GM18520 (cell line): ENCODE measurements at regions not wholly inside any gene's neighbourhood (a gene's known extent, or its start where the extent isn't known, plus 50 kb on each side); places are given as distances from the start of the nearest gene placed in this dataset.
"Not testable (repeated sequence)": the region's sequence is repeated elsewhere in the genome, so short reads cannot be mapped to it uniquely, and the experiment has no call there.

Experiments
- ATAC-seq: cut with Tn5 transposase; IDR thresholded peaks from one replicate; pipeline ENCODE4 v1.9.1; 2021; ENCODE audit not compliant: unreplicated experiment

GRCh38 chr4:83734576-83734975 is 198.7 kb downstream of the GPAT3 start:
- no peak for ATAC-seq

DNA sequence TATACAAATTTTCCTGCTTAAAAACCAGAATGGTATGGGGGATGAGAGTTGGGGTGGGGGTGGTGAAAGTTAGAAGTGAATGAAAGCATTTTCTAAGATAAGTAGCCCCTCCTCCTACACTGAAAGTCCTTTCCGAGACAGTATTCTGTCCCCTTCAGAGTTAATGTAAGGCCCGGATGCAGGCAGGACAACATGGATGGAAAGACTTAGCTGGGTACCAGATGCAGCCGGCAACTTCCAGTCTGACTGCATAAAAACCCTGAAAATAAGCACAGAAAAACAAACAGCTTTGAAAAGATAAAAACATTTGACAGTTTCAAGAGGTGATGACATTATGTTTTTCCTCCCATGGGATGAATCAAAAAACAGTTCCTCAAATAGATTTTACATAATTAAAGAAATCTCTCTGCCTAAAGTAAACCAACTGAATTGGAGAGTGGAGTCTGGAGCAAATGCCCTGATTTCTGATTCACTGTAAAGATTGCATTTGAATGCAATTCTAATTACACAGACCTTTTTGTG is 196.3 kb downstream of the GPAT3 start:
- ATAC-seq = no peak

DNA sequence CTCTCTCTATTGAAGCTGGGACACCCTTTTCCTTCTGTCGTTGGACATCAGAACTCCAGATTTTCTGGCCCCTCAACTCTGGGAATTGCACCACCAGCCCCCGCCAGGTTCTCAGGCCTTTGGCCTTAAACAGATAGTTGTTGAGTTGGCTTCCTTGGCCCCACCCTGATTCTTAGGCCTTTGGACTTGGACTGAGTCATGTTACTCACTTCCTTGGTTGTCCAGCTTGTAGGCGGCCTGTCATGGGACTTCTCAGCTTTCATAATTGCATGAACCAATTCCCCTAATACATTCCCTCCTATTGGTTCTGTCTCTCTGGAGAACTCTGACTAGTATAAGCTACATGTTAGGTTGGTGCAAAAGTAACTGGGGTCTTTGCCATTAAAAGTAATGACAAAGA is 195.7 kb downstream of the GPAT3 start:
- ATAC-seq = no peak

- not testable (repeated sequence) for ATAC-seq
These were observed 195.1 kb downstream of the GPAT3 start for GRCh38 chr4:83730958-83731357.

GRCh38 chr4:83728191-83728590 is 192.3 kb downstream of the GPAT3 start:
- ATAC-seq = no peak

GRCh38 chr4:83725336-83726085 is 189.6 kb downstream of the GPAT3 start:
- no peak for ATAC-seq

- no peak for ATAC-seq
These were observed 188.8 kb downstream of the GPAT3 start for GRCh38 chr4:83724485-83725335.

DNA sequence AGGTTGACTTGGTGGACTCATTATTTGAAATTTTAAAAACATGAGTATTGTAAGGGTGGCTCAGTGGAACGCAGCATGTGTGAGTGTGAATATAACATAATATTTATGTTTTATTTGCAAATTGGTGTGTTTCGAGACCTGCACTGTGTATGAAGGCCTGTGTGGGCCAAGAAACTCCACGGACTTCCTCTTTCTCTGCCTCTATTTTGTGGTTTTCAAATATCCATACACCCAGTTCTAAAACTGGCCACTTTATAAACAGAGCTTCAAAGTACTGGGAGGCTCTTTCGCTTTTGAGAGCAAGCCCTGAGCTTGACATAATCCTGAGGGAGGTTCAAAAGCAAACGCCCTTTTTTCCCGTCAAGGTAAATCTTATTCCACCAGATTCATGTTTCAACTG is 187.7 kb downstream of the GPAT3 start:
- ATAC-seq = no peak

GRCh38 chr4:83722730-83723269 is 186.9 kb downstream of the GPAT3 start:
- ATAC-seq = no peak

GRCh38 chr4:83716874-83717273 is 181.0 kb downstream of the GPAT3 start:
- ATAC-seq = no peak

GRCh38 chr4:83712890-83713289 is 177.0 kb downstream of the GPAT3 start:
- no peak for ATAC-seq

- no peak for ATAC-seq
These were observed 173.7 kb downstream of the GPAT3 start for GRCh38 chr4:83709627-83710026.

DNA sequence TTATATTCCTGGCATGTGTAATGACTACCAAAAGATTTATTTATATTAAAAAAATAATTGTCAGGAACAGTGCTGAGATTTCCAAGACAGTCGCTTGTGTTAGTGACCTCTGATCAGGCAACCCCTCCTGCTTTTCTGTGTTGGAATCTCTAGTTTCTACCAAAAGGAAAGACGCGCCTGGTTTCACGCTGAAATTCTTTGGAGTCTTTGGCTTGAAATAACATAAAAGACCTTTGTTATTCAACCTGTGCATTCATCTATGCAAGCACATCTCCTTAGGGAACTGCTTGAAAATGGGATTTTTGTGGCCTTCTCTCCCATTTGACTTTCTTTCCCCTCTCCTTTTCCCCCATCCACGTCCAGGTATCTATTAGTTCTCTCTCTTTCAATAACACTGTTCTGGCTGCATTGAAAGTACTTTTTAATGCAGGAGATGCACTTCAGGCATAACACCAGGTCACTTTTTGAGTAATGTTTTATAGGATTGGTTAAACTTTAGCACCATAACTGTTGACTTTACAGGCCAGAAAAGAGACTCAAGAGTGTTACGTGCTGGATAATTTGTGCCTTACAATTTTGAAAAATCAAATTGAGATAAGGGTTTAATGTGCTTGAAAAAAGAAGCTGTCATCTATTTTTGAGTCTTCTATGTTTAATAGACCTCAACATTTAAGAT is 172.7 kb downstream of the GPAT3 start:
- no peak for ATAC-seq

DNA sequence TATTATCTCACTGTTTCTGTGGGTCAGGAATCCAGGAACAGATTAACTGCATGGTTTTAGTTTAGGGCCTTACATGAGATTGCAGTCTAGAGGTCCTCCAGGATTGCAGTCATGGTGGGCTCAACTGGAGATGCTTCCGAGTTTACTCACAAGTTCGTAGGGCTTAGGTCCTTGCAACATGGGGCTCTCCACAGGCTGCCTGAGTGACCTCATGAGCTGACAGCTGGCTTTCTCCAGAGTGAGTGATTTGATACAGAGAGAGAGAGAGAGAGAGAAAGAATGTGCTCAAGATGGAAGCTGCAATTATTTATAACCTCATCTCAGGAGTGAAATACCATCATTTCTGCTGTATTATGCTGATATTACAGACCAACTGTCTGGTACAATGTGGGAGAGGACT is 168.9 kb downstream of the GPAT3 start:
- no peak for ATAC-seq

DNA sequence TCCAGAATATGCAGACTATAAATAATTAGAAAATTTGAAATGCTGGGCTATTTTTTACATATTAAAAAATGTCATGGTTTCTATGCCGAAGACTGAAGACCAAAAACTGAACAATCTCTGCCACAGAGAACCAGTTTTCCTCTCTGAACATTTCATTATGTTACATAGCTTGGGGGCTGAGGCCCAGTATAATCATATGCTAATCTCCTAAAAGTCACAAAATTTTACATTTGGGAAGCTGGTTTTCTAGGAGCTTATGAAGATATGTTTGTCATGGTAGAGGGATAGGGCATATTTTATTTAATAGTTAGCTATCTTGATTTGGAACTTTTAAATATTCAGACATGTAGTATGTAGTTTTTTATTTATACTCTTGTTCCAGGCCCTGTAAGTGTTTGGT is 167.8 kb downstream of the GPAT3 start:
- no peak for ATAC-seq

- ATAC-seq = no peak
These were observed 165.1 kb downstream of the GPAT3 start for GRCh38 chr4:83701041-83701440.

- no peak for ATAC-seq
These were observed 163.4 kb downstream of the GPAT3 start for GRCh38 chr4:83699358-83699757.

DNA sequence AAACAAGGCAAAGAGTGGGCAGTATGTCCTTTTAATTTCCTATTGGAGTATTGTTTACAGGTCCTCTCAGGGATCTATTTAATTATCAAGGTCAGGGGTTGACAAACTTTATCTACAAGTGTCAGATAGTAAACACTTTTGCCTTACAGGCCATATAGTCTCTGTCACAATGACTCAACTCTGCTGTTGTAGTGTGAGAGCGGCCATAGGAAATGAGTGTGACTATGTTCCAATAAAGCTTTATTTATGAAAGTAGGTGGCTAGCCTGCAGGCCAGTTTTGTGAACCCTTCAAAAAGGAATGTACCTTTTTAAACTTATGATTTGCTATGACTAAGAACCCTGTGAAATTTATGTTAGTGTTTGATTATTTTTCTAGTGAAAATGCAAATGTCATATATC is 156.1 kb downstream of the GPAT3 start:
- no peak for ATAC-seq

- no peak for ATAC-seq
These were observed 150.3 kb downstream of the GPAT3 start for GRCh38 chr4:83686166-83686565.

GRCh38 chr4:83679692-83680091 is 143.8 kb downstream of the GPAT3 start:
- no peak for ATAC-seq

GRCh38 chr4:83679254-83679653 is 143.3 kb downstream of the GPAT3 start:
- ATAC-seq = no peak
